HepG2 (cell line): ENCODE measurements at regions not wholly inside any gene's neighbourhood (a gene's known extent, or its start where the extent isn't known, plus 50 kb on each side); places are given as distances from the start of the nearest gene placed in this dataset.

ENCODE experiments used
- AKAP8 ChIP-seq: sonication (generic); formaldehyde crosslinking; IDR thresholded peaks from 2 replicates; pipeline ENCODE4 v1.5.1; 2020; ENCODE audit warnings: mild to moderate bottlenecking, missing genetic modification reagents
- DR1 ChIP-seq: sonication (generic); formaldehyde crosslinking; IDR thresholded peaks from 2 replicates; pipeline ENCODE4 v1.8.0; 2021; ENCODE audit warnings: mild to moderate bottlenecking, missing genetic modification reagents, inconsistent platforms
- EZH2 ChIP-seq: conservative IDR thresholded peaks from 2 replicates; pipeline ENCODE4 v1.6.1; 2012; ENCODE audit warnings: mild to moderate bottlenecking, low read depth, low read length, moderate library complexity
- HOXA7 ChIP-seq: sonication (generic); formaldehyde crosslinking; IDR thresholded peaks from 2 replicates; pipeline ENCODE4 v1.8.1; 2022; ENCODE audit warnings: mild to moderate bottlenecking, missing genetic modification reagents, moderate library complexity
- POLR2A ChIP-seq, 2 experiments: IDR thresholded peaks; 2 replicates each; pipeline ENCODE4 v1.6.1; 2011; ENCODE audit warnings: low read depth in 2 of 2, low read length in 2 of 2, mild to moderate bottlenecking in 1 of 2, moderate library complexity in 1 of 2; ENCODE audit not compliant: insufficient read depth in 1 of 2
- RAD21 ChIP-seq: fragments of 450-650 bp; formaldehyde crosslinking; IDR thresholded peaks from 2 replicates; pipeline ENCODE4 v1.5.0; 2020; ENCODE audit warnings: mild to moderate bottlenecking
- SALL2 ChIP-seq: sonication (generic); formaldehyde crosslinking; IDR thresholded peaks from 2 replicates; pipeline ENCODE4 v1.8.1; 2023; ENCODE audit warnings: mild to moderate bottlenecking, missing genetic modification reagents, inconsistent platforms
- SP4 ChIP-seq: sonication (generic); formaldehyde crosslinking; IDR thresholded peaks from 2 replicates; pipeline ENCODE4 v1.8.1; 2023; ENCODE audit warnings: mild to moderate bottlenecking, missing genetic modification reagents
- TAF1 ChIP-seq: sonication (generic); formaldehyde crosslinking; IDR thresholded peaks from 2 replicates; pipeline ENCODE4 v1.4.0; 2020; ENCODE audit warnings: missing genetic modification reagents
- ZSCAN20 ChIP-seq: sonication (generic); formaldehyde crosslinking; IDR thresholded peaks from 2 replicates; pipeline ENCODE4 v1.4.0; 2020; ENCODE audit warnings: missing genetic modification reagents, mild to moderate bottlenecking, borderline replicate concordance
- TF ChIP-seq, protein P1 (sequence below): sonication (generic); formaldehyde crosslinking; IDR thresholded peaks from 2 replicates; pipeline ENCODE4 v1.4.0; 2020; ENCODE audit warnings: low read depth, mild to moderate bottlenecking, missing genetic modification reagents
- TF ChIP-seq, protein P2 (sequence below): sonication (generic); formaldehyde crosslinking; IDR thresholded peaks from 2 replicates; pipeline ENCODE4 v1.5.0; 2020; ENCODE audit warnings: mild to moderate bottlenecking, missing genetic modification reagents, moderate library complexity
- TF ChIP-seq, protein P3 (sequence below): sonication (generic); formaldehyde crosslinking; conservative IDR thresholded peaks from 2 replicates; pipeline ENCODE4 v1.4.0; 2020; ENCODE audit warnings: missing genetic modification reagents
- TF ChIP-seq, protein P4 (sequence below): sonication (generic); formaldehyde crosslinking; conservative IDR thresholded peaks from 2 replicates; pipeline ENCODE4 v1.5.0; 2020; ENCODE audit warnings: missing genetic modification reagents

DNA sequence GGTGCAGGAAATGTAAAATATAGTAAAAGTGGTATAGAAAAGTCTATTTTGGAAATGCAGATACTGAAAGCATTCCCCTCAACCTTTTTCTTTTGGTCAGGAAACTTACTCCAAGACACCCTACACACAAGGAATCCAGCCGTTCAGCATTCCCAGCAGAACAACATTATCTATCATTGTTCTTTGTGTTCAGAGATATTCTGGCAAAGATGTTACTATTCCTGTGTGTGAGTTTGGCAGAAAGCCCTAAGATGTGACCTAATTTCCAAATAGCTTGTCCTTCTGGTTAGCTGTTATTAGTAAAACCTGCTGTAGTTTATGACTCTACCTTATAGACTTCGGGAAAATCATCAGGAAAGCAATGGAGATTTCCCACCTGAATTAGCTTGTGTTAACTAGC lies 78.1 kb upstream of the PELI1 start:
- TF ChIP-seq TAF1 (CRISPR knock-in tag) (no peak), EZH2 (no peak), RAD21 (CRISPR knock-in tag) (no peak), AKAP8 (CRISPR knock-in tag) (no peak), DR1 (CRISPR knock-in tag) (no peak), POLR2A (IDR thresholded peaks at IDR 0.05; ENCODE audit: insufficient read depth in 1 of 2, low read depth in 2 of 2, low read length in 2 of 2) (no peak), SALL2 (CRISPR knock-in tag) (no peak), SP4 (no peak), ZSCAN20 (no peak), HOXA7 (no peak)
- TF ChIP-seq, protein P1, sequence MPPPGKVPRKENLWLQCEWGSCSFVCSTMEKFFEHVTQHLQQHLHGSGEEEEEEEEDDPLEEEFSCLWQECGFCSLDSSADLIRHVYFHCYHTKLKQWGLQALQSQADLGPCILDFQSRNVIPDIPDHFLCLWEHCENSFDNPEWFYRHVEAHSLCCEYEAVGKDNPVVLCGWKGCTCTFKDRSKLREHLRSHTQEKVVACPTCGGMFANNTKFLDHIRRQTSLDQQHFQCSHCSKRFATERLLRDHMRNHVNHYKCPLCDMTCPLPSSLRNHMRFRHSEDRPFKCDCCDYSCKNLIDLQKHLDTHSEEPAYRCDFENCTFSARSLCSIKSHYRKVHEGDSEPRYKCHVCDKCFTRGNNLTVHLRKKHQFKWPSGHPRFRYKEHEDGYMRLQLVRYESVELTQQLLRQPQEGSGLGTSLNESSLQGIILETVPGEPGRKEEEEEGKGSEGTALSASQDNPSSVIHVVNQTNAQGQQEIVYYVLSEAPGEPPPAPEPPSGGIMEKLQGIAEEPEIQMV = no peak
- TF ChIP-seq, protein P2, sequence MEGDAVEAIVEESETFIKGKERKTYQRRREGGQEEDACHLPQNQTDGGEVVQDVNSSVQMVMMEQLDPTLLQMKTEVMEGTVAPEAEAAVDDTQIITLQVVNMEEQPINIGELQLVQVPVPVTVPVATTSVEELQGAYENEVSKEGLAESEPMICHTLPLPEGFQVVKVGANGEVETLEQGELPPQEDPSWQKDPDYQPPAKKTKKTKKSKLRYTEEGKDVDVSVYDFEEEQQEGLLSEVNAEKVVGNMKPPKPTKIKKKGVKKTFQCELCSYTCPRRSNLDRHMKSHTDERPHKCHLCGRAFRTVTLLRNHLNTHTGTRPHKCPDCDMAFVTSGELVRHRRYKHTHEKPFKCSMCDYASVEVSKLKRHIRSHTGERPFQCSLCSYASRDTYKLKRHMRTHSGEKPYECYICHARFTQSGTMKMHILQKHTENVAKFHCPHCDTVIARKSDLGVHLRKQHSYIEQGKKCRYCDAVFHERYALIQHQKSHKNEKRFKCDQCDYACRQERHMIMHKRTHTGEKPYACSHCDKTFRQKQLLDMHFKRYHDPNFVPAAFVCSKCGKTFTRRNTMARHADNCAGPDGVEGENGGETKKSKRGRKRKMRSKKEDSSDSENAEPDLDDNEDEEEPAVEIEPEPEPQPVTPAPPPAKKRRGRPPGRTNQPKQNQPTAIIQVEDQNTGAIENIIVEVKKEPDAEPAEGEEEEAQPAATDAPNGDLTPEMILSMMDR (CRISPR knock-in tag) = no peak
- TF ChIP-seq, protein P3, sequence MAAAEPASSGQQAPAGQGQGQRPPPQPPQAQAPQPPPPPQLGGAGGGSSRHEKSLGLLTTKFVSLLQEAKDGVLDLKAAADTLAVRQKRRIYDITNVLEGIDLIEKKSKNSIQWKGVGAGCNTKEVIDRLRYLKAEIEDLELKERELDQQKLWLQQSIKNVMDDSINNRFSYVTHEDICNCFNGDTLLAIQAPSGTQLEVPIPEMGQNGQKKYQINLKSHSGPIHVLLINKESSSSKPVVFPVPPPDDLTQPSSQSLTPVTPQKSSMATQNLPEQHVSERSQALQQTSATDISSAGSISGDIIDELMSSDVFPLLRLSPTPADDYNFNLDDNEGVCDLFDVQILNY (CRISPR knock-in tag) = no peak
- TF ChIP-seq, protein P4, sequence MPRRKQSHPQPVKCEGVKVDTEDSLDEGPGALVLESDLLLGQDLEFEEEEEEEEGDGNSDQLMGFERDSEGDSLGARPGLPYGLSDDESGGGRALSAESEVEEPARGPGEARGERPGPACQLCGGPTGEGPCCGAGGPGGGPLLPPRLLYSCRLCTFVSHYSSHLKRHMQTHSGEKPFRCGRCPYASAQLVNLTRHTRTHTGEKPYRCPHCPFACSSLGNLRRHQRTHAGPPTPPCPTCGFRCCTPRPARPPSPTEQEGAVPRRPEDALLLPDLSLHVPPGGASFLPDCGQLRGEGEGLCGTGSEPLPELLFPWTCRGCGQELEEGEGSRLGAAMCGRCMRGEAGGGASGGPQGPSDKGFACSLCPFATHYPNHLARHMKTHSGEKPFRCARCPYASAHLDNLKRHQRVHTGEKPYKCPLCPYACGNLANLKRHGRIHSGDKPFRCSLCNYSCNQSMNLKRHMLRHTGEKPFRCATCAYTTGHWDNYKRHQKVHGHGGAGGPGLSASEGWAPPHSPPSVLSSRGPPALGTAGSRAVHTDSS = no peak
